ENCODE measurements at regions not wholly inside any gene's neighbourhood (a gene's known extent, or its start where the extent isn't known, plus 50 kb on each side); places are given as distances from the start of the nearest gene placed in this dataset.

- FAIRE-seq = no peak
- no peak for DNase-seq (ENCODE audit: low read depth, low spot score)
Observed at GRCh38 chr6:6386010-6386409, 65.5 kb upstream of the F13A1 start.

More at GRCh38 chr6:6386010-6386409, 65.5 kb upstream of the F13A1 start:
- dilution Hi-C loops (cut with MboI; ENCODE audit: extremely low pct_ligation_motif_present, low sequenced_read_pairs) (no loop called here), intact Hi-C loops (cut with micrococcal nuclease) (no loop called here)
- H3K4me1 ChIP-seq (ENCODE audit: control insufficient read depth, extremely low read depth, insufficient read depth, low read length) = no peaks in the 10 kb centered on the region
- no peaks in the 10 kb centered on the region for H3K36me3 ChIP-seq (ENCODE audit: control insufficient read depth in 2 of 2, extremely low read depth in 1 of 2, insufficient read depth in 2 of 2, low read length in 2 of 2)
- H3K9me1 ChIP-seq (replicated peaks; ENCODE audit: control insufficient read depth, extremely low read depth, insufficient read depth, low read length) = no peaks in the 10 kb centered on the region
- no peaks in the 10 kb centered on the region for H3K27me3 ChIP-seq (ENCODE audit: control insufficient read depth in 2 of 2, insufficient read depth in 2 of 2, low read length in 2 of 2)
- TF ChIP-seq FOS (IDR thresholded peaks at IDR 0.05; ENCODE audit: borderline replicate concordance, insufficient read depth, low read length) = no peak
- TF ChIP-seq POLR2A (IDR thresholded peaks at IDR 0.05; ENCODE audit: low read depth, low read length) = no peak
- TF ChIP-seq, protein P1, sequence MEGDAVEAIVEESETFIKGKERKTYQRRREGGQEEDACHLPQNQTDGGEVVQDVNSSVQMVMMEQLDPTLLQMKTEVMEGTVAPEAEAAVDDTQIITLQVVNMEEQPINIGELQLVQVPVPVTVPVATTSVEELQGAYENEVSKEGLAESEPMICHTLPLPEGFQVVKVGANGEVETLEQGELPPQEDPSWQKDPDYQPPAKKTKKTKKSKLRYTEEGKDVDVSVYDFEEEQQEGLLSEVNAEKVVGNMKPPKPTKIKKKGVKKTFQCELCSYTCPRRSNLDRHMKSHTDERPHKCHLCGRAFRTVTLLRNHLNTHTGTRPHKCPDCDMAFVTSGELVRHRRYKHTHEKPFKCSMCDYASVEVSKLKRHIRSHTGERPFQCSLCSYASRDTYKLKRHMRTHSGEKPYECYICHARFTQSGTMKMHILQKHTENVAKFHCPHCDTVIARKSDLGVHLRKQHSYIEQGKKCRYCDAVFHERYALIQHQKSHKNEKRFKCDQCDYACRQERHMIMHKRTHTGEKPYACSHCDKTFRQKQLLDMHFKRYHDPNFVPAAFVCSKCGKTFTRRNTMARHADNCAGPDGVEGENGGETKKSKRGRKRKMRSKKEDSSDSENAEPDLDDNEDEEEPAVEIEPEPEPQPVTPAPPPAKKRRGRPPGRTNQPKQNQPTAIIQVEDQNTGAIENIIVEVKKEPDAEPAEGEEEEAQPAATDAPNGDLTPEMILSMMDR (IDR thresholded peaks at IDR 0.05; ENCODE audit: extremely low read depth in 1 of 2, insufficient read depth in 1 of 2, low read depth in 1 of 2, low read length in 2 of 2) = no peak
- TF ChIP-seq MAX (IDR thresholded peaks at IDR 0.05; ENCODE audit: insufficient read depth, insufficient read length) = no peak
- no peak for TF ChIP-seq JUN (IDR thresholded peaks at IDR 0.05; ENCODE audit: borderline replicate concordance, insufficient read depth, insufficient read length, low read depth)
- ChIA-PET CTCF (no interaction called here), POLR2A (no interaction called here)
- no peaks in the 10 kb centered on the region for H3K9me3 ChIP-seq (replicated peaks; ENCODE audit: control insufficient read depth, insufficient read depth, low read length)
- H3K4me2 ChIP-seq (ENCODE audit: insufficient read depth, low read length) = no peak overlapping the region
- H3K4me3 ChIP-seq (replicated peaks in 1 of 3; ENCODE audit: insufficient read depth in 1 of 3, low read depth in 1 of 3, low read length in 3 of 3) = no peak overlapping the region
- no peak overlapping the region for H2AFZ ChIP-seq (ENCODE audit: low read depth, low read length)
- BruUV-seq (replicated peaks) = no TSS peak
- no peaks in the 10 kb centered on the region for H3K79me2 ChIP-seq (ENCODE audit: control insufficient read depth, insufficient read depth, low read length)
- H3K9ac ChIP-seq (replicated peaks; ENCODE audit: extremely low read depth, insufficient read depth, low read length) = no peak overlapping the region
- no peak overlapping the region for H3K27ac ChIP-seq (ENCODE audit: insufficient read depth, low read depth, low read length)
- H4K20me1 ChIP-seq (replicated peaks; ENCODE audit: control insufficient read depth, extremely low read depth, insufficient read depth, low read length) = no peaks in the 10 kb centered on the region

Data from endothelial cell of umbilical vein (primary cell).